OCI-LY7 (cell line): ENCODE measurements at regions not wholly inside any gene's neighbourhood (a gene's known extent, or its start where the extent isn't known, plus 50 kb on each side); places are given as distances from the start of the nearest gene placed in this dataset.
"Not testable (repeated sequence)": the region's sequence is repeated elsewhere in the genome, so short reads cannot be mapped to it uniquely, and the experiment has no call there.

Experiments
- EZH2phosphoT487 ChIP-seq: fragments of 200-600 bp; sonication (generic); IDR thresholded peaks from 2 replicates; pipeline ENCODE4 v1.6.1; 2018; ENCODE audit warnings: low read depth, borderline replicate concordance, mild to moderate bottlenecking, mixed run types, antibody characterized with exemption, low read length, moderate library complexity, mixed read lengths
- TF ChIP-seq, protein P1 (sequence below): fragments of 200-600 bp; sonication (generic); conservative IDR thresholded peaks from 2 replicates; pipeline ENCODE4 v1.5.1; 2014; ENCODE audit warnings: mild to moderate bottlenecking, antibody characterized with exemption, low read length, moderate library complexity, mixed read lengths

GRCh38 chr1:120558303-120559060 is 143.6 kb downstream of the NBPF8 start:
- TF ChIP-seq, protein P1, sequence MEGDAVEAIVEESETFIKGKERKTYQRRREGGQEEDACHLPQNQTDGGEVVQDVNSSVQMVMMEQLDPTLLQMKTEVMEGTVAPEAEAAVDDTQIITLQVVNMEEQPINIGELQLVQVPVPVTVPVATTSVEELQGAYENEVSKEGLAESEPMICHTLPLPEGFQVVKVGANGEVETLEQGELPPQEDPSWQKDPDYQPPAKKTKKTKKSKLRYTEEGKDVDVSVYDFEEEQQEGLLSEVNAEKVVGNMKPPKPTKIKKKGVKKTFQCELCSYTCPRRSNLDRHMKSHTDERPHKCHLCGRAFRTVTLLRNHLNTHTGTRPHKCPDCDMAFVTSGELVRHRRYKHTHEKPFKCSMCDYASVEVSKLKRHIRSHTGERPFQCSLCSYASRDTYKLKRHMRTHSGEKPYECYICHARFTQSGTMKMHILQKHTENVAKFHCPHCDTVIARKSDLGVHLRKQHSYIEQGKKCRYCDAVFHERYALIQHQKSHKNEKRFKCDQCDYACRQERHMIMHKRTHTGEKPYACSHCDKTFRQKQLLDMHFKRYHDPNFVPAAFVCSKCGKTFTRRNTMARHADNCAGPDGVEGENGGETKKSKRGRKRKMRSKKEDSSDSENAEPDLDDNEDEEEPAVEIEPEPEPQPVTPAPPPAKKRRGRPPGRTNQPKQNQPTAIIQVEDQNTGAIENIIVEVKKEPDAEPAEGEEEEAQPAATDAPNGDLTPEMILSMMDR: not testable (repeated sequence)
- not testable (repeated sequence) for TF ChIP-seq EZH2phosphoT487
